Activated CD4-positive, alpha-beta T cell treated with anti-CD3 and anti-CD28 coated beads for 1 hour (primary cell): ENCODE measurements at regions not wholly inside any gene's neighbourhood (a gene's known extent, or its start where the extent isn't known, plus 50 kb on each side); places are given as distances from the start of the nearest gene placed in this dataset.

Source experiments
- DNase-seq: peaks from one replicate; pipeline ENCODE4 v3.0.0-alpha.2; 2020

GRCh38 chr2:234673961-234674759 is 177.3 kb upstream of the ARL4C start:
- DNase-seq, result no peak

GRCh38 chr2:234673501-234673900 is 176.6 kb upstream of the ARL4C start:
- no peak for DNase-seq

GRCh38 chr2:234672498-234673150 is 175.7 kb upstream of the ARL4C start:
- DNase-seq, result no peak

- DNase-seq, result no peak
Observed at GRCh38 chr2:234671716-234672115, 174.8 kb upstream of the ARL4C start.

GRCh38 chr2:234671231-234671630 is 174.3 kb upstream of the ARL4C start:
- no peak for DNase-seq

GRCh38 chr2:234670806-234671205 is 173.9 kb upstream of the ARL4C start:
- no peak for DNase-seq

- DNase-seq, result no peak
Observed at GRCh38 chr2:234670052-234670451, 173.2 kb upstream of the ARL4C start.

- DNase-seq, result no peak
Observed at GRCh38 chr2:234669621-234670020, 172.7 kb upstream of the ARL4C start.

- DNase-seq, result no peak
Observed at GRCh38 chr2:234669001-234669400, 172.1 kb upstream of the ARL4C start.

- DNase-seq, result no peak
Observed at GRCh38 chr2:234666911-234667310, 170.0 kb upstream of the ARL4C start.

GRCh38 chr2:234665304-234665703 is 168.4 kb upstream of the ARL4C start:
- DNase-seq, result no peak

- no peak for DNase-seq
Observed at GRCh38 chr2:234661849-234662248, 165.0 kb upstream of the ARL4C start.

- no peak for DNase-seq
Observed at GRCh38 chr2:234661175-234661574, 164.3 kb upstream of the ARL4C start.

GRCh38 chr2:234655706-234656105 is 158.8 kb upstream of the ARL4C start:
- DNase-seq, result no peak

GRCh38 chr2:234650911-234651310 is 154.0 kb upstream of the ARL4C start:
- DNase-seq, result no peak

- DNase-seq, result no peak
Observed at GRCh38 chr2:234649951-234650350, 153.1 kb upstream of the ARL4C start.

- DNase-seq, result no peak
Observed at GRCh38 chr2:234643407-234643806, 146.5 kb upstream of the ARL4C start.

- no peak for DNase-seq
Observed at GRCh38 chr2:234641086-234641485, 144.2 kb upstream of the ARL4C start.

GRCh38 chr2:234640657-234641056 is 143.8 kb upstream of the ARL4C start:
- no peak for DNase-seq

- no peak for DNase-seq
Observed at GRCh38 chr2:234638966-234639365, 142.1 kb upstream of the ARL4C start.

- no peak for DNase-seq
Observed at GRCh38 chr2:234635284-234635683, 138.4 kb upstream of the ARL4C start.

- DNase-seq, result no peak
Observed at GRCh38 chr2:234633581-234634230, 136.8 kb upstream of the ARL4C start.

GRCh38 chr2:234632527-234633391 is 135.9 kb upstream of the ARL4C start:
- no peak for DNase-seq
